Endothelial cell of umbilical vein (primary cell): ENCODE measurements at regions not wholly inside any gene's neighbourhood (a gene's known extent, or its start where the extent isn't known, plus 50 kb on each side); places are given as distances from the start of the nearest gene placed in this dataset.

ENCODE experiments used
- BruUV-seq: library from RNA; stranded (reverse); fragments of 400-500 nt; replicated peaks from 2 replicates; lab custom pipeline; 2021; lab: Mats Ljungman, UMichigan
- CTCF ChIA-PET: fragments of 300-600, 350-600 bp; sonication (Branson Sonifier 250); formaldehyde crosslinking; loops from one replicate; lab custom pipeline; 2021; ENCODE audit warnings: antibody characterized with exemption, inconsistent platforms; lab: Charles Lee
- POLR2A ChIA-PET: fragments of 300-600, 350-600 bp; sonication (Branson Sonifier 250); formaldehyde crosslinking; loops from one replicate; lab custom pipeline; 2021; ENCODE audit warnings: antibody characterized with exemption, inconsistent platforms; lab: Charles Lee
- DNase-seq: peaks from one replicate; pipeline ENCODE4 v3.0.0-alpha.2; 2011; ENCODE audit warnings: low read depth, low spot score
- FAIRE-seq: peaks from 2 replicates; lab custom pipeline; 2011; peaks lifted over from hg19 to GRCh38; lab: Jason Lieb, UNC
- H2AFZ ChIP-seq: 2 replicates; pipeline ENCODE4 v1.6.0; 2012; ENCODE audit warnings: low read depth, low read length, control low read depth, inconsistent platforms
- H3K27ac ChIP-seq: 2 replicates; pipeline ENCODE4 v1.5.1; 2011; ENCODE audit warnings: low read depth, mild to moderate bottlenecking, control low read depth, low read length, moderate library complexity; ENCODE audit not compliant: insufficient read depth
- H3K27me3 ChIP-seq, 2 experiments: 2 replicates each; pipeline versions ENCODE4 v1.6.0 to v1.6.1; 2011; ENCODE audit warnings: low read length in 2 of 2, mixed read lengths in 1 of 2; ENCODE audit not compliant: control insufficient read depth in 2 of 2, insufficient read depth in 2 of 2
- H3K36me3 ChIP-seq, 2 experiments: 2 replicates in 1 of 2; 3 replicates in 1 of 2; pipeline ENCODE4 v1.5.1; 2011; ENCODE audit warnings: low read length in 2 of 2, mild to moderate bottlenecking in 1 of 2, moderate library complexity in 1 of 2; ENCODE audit not compliant: control insufficient read depth in 2 of 2, insufficient read depth in 2 of 2; ENCODE audit errors: extremely low read depth in 1 of 2
- H3K4me1 ChIP-seq: 3 replicates; pipeline ENCODE4 v1.5.1; 2011; ENCODE audit warnings: mild to moderate bottlenecking, low read length; ENCODE audit not compliant: control insufficient read depth, insufficient read depth; ENCODE audit errors: extremely low read depth
- H3K4me2 ChIP-seq: 2 replicates; pipeline ENCODE4 v1.6.1; 2011; ENCODE audit warnings: low read length, control low read depth, mixed read lengths; ENCODE audit not compliant: insufficient read depth
- H3K4me3 ChIP-seq, 3 experiments: fragments of 200-600 bp in 1 of 3; sonication (generic), shearing (Covaris generic) in 1 of 3; replicated peaks in 1 of 3; 2 replicates each; pipeline ENCODE4 v1.5.1; 2011 to 2016; ENCODE audit warnings: control low read depth in 3 of 3, low read length in 3 of 3, mild to moderate bottlenecking in 2 of 3, inconsistent platforms in 1 of 3, low read depth in 1 of 3, moderate library complexity in 1 of 3; ENCODE audit not compliant: insufficient read depth in 1 of 3
- H3K79me2 ChIP-seq: 2 replicates; pipeline ENCODE4 v1.6.0; 2012; ENCODE audit warnings: low read length, inconsistent platforms; ENCODE audit not compliant: control insufficient read depth, insufficient read depth
- H3K9ac ChIP-seq: replicated peaks from 2 replicates; pipeline ENCODE3; 2011; ENCODE audit warnings: low read length, control low read depth; ENCODE audit not compliant: insufficient read depth; ENCODE audit errors: extremely low read depth
- H3K9me1 ChIP-seq: replicated peaks from 3 replicates; pipeline ENCODE4 v1.6.0; 2011; ENCODE audit warnings: mild to moderate bottlenecking, low read length; ENCODE audit not compliant: control insufficient read depth, insufficient read depth; ENCODE audit errors: extremely low read depth
- H3K9me3 ChIP-seq: replicated peaks from 2 replicates; pipeline ENCODE4 v1.5.1; 2012; ENCODE audit warnings: low read length, inconsistent platforms; ENCODE audit not compliant: control insufficient read depth, insufficient read depth
- H4K20me1 ChIP-seq: replicated peaks from 2 replicates; pipeline ENCODE3; 2011; ENCODE audit warnings: mild to moderate bottlenecking, low read length; ENCODE audit not compliant: control insufficient read depth, insufficient read depth; ENCODE audit errors: extremely low read depth
- CTCF ChIP-seq, 2 donors: IDR thresholded peaks; 1 replicate in 1 of 2; 2 replicates in 1 of 2; pipeline ENCODE4 v1.5.1; 2011; ENCODE audit warnings: low read length in 2 of 2, mild to moderate bottlenecking in 2 of 2, moderate library complexity in 2 of 2, control low read depth in 1 of 2, inconsistent platforms in 1 of 2, low read depth in 1 of 2; ENCODE audit not compliant: insufficient read depth in 1 of 2; ENCODE audit errors: extremely low read depth in 1 of 2
- GATA2 ChIP-seq: IDR thresholded peaks from 2 replicates; pipeline ENCODE4 v1.7.0; 2011; ENCODE audit warnings: low read depth, mild to moderate bottlenecking, moderate library complexity, mixed read lengths, low read length; ENCODE audit not compliant: insufficient read length, insufficient read depth
- JUN ChIP-seq: IDR thresholded peaks from 2 replicates; pipeline ENCODE4 v1.6.1; 2011; ENCODE audit warnings: borderline replicate concordance, low read depth; ENCODE audit not compliant: insufficient read length, insufficient read depth
- MYC ChIP-seq: IDR thresholded peaks from one replicate; pipeline ENCODE4 v1.6.1; 2011; ENCODE audit warnings: mild to moderate bottlenecking, low read depth, low read length
- dilution Hi-C: fragments of 300-500 bp; cut with MboI; formaldehyde crosslinking; loops from one replicate; pipeline ENCODE4 v1.15.0; 2019; ENCODE audit warnings: low sequenced_read_pairs; ENCODE audit not compliant: extremely low pct_ligation_motif_present
- intact Hi-C: fragments of 100-400 bp; cut with micrococcal nuclease; formaldehyde crosslinking; loops from one replicate; pipeline ENCODE4 v1.10.0; 2022

- BruUV-seq: no TSS peak
- no peaks in the 10 kb centered on the region for H4K20me1 ChIP-seq
- no peak overlapping the region for H3K4me2 ChIP-seq
- H3K36me3 ChIP-seq: no peaks in the 10 kb centered on the region
- POLR2A ChIA-PET: no interaction called here
- H3K27ac ChIP-seq: no peak overlapping the region
- H3K79me2 ChIP-seq: no peaks in the 10 kb centered on the region
- DNase-seq (peak; percentile 31), FAIRE-seq (peak; percentile 75)
- dilution Hi-C loops (no loop called here), intact Hi-C loops (loop anchor here (1.0 kb wide), 1 partner anchor 34 kb away; no protein-coding TSS in a partner anchor)
- no peak overlapping the region for H3K4me3 ChIP-seq
- no peak overlapping the region for H2AFZ ChIP-seq
- TF ChIP-seq MYC: no peak
- TF ChIP-seq CTCF (IDR thresholded peaks at IDR 0.05; ENCODE audit: extremely low read depth in 1 of 2, insufficient read depth in 1 of 2, low read depth in 1 of 2, low read length in 2 of 2): peak; percentile 31 to 47
- TF ChIP-seq GATA2: no peak
- no peak for TF ChIP-seq JUN
- H3K9me1 ChIP-seq: no peaks in the 10 kb centered on the region
- no peaks in the 10 kb centered on the region for H3K27me3 ChIP-seq
- H3K9ac ChIP-seq: no peak overlapping the region
- H3K4me1 ChIP-seq: no peaks in the 10 kb centered on the region
- CTCF ChIA-PET: interaction anchor here (1.3 to 4.8 kb wide), 3 partner anchors 34 to 311 kb away, joined by 3 to 45 read pairs (median 4); no protein-coding TSS in a partner anchor
- no peaks in the 10 kb centered on the region for H3K9me3 ChIP-seq
These were observed 50.0 kb upstream of the WIPI2 start for GRCh38 chr7:5139998-5140397.
